MM.1S (cell line): ENCODE measurements at regions not wholly inside any gene's neighbourhood (a gene's known extent, or its start where the extent isn't known, plus 50 kb on each side); places are given as distances from the start of the nearest gene placed in this dataset.

Experiments used
- DNase-seq: peaks from one replicate; pipeline ENCODE4 v3.0.0-alpha.2; 2015
- H2AFZ ChIP-seq: fragments of 300-600 bp; sonication (generic); 2 replicates; pipeline ENCODE4 v1.6.0; 2016; ENCODE audit warnings: antibody characterized with exemption, low read length
- H3F3A ChIP-seq: fragments of 300-600 bp; sonication (generic); 2 replicates; pipeline ENCODE4 v1.6.1; 2016; ENCODE audit warnings: mild to moderate bottlenecking, antibody characterized with exemption, low read length, moderate library complexity, mixed read lengths; ENCODE audit not compliant: insufficient read depth
- H3K27ac ChIP-seq: fragments of 300-600 bp; sonication (generic); 2 replicates; pipeline ENCODE4 v1.5.1; 2016; ENCODE audit warnings: mild to moderate bottlenecking, low read length
- H3K27me3 ChIP-seq: fragments of 300-600 bp; sonication (generic); replicated peaks from 2 replicates; pipeline ENCODE4 v1.6.0; 2016; ENCODE audit warnings: low read length; ENCODE audit not compliant: insufficient read depth
- H3K36me3 ChIP-seq: fragments of 300-600 bp; sonication (generic); replicated peaks from 2 replicates; pipeline ENCODE4 v1.6.1; 2016; ENCODE audit warnings: mild to moderate bottlenecking, low read length, mixed read lengths; ENCODE audit not compliant: insufficient read depth
- H3K4me1 ChIP-seq: fragments of 300-600 bp; sonication (generic); 2 replicates; pipeline ENCODE4 v1.6.1; 2016; ENCODE audit warnings: low read length, mixed read lengths
- H3K4me2 ChIP-seq: fragments of 300-600 bp; sonication (generic); 2 replicates; pipeline ENCODE4 v1.6.0; 2016; ENCODE audit warnings: low read depth, low read length
- H3K4me3 ChIP-seq: fragments of 300-600 bp; sonication (generic); 2 replicates; pipeline ENCODE4 v1.5.1; 2016; ENCODE audit warnings: low read length, mixed read lengths
- H3K79me2 ChIP-seq: fragments of 300-600 bp; sonication (generic); 2 replicates; pipeline ENCODE4 v1.6.1; 2016; ENCODE audit warnings: mixed run types, low read length, mixed read lengths
- H3K9ac ChIP-seq: fragments of 300-600 bp; sonication (generic); 2 replicates; pipeline ENCODE4 v1.6.1; 2016; ENCODE audit warnings: low read length, mixed read lengths
- H3K9me2 ChIP-seq: fragments of 300-600 bp; sonication (generic); replicated peaks from 2 replicates; pipeline ENCODE4 v1.6.1; 2016; ENCODE audit warnings: mild to moderate bottlenecking, low read length, mixed read lengths; ENCODE audit not compliant: insufficient read depth
- H3K9me3 ChIP-seq: fragments of 300-600 bp; sonication (generic); replicated peaks from 2 replicates; pipeline ENCODE4 v1.6.1; 2016; ENCODE audit warnings: mild to moderate bottlenecking, low read length, mixed read lengths; ENCODE audit not compliant: insufficient read depth
- H4K20me1 ChIP-seq: fragments of 300-600 bp; sonication (generic); 2 replicates; pipeline ENCODE4 v1.6.1; 2016; ENCODE audit warnings: mild to moderate bottlenecking, low read length, moderate library complexity, mixed read lengths; ENCODE audit not compliant: insufficient read depth
- EZH2 ChIP-seq: fragments of 300-600 bp; sonication (generic); optimal IDR thresholded peaks from 2 replicates; pipeline ENCODE3; 2017; ENCODE audit warnings: low read depth, mild to moderate bottlenecking, antibody characterized with exemption, low read length, mixed read lengths
- EZH2phosphoT487 ChIP-seq: fragments of 300-600 bp; sonication (generic); IDR thresholded peaks from 2 replicates; pipeline ENCODE4 v1.6.1; 2018; ENCODE audit warnings: antibody characterized with exemption, low read length
- TF ChIP-seq, protein P1 (sequence below): fragments of 300-600 bp; sonication (generic); IDR thresholded peaks from 2 replicates; pipeline ENCODE4 v1.5.1; 2016; ENCODE audit warnings: antibody characterized with exemption, low read length, mixed read lengths

DNA sequence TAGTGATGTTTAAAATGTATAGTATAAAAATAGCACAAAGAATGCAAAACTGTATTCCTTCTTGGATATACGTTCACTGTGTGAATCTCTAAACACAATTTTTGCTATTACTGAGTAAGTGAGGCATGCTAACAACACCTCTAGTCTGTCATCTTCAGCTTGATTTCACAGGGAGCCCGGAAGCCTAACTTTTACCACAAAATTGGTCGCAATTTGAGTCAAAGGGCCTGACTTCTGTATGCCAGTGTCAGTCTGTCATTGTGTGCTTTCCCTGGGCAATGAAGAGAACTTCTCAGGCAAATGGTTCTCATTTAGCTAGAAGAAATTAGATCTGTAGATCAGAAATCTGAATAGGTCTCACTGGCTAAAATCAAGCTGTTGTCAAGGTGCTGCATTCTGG, 1059.5 kb downstream of the FAM181B start:
- peak; percentile 13 for DNase-seq
- no peaks in the 10 kb centered on the region for H3K79me2 ChIP-seq
- no peak overlapping the region for H3K4me2 ChIP-seq
- no peaks in the 10 kb centered on the region for H3F3A ChIP-seq
- H2AFZ ChIP-seq: no peak overlapping the region
- no peak overlapping the region for H3K9ac ChIP-seq
- TF ChIP-seq EZH2: no peak
- TF ChIP-seq, protein P1, sequence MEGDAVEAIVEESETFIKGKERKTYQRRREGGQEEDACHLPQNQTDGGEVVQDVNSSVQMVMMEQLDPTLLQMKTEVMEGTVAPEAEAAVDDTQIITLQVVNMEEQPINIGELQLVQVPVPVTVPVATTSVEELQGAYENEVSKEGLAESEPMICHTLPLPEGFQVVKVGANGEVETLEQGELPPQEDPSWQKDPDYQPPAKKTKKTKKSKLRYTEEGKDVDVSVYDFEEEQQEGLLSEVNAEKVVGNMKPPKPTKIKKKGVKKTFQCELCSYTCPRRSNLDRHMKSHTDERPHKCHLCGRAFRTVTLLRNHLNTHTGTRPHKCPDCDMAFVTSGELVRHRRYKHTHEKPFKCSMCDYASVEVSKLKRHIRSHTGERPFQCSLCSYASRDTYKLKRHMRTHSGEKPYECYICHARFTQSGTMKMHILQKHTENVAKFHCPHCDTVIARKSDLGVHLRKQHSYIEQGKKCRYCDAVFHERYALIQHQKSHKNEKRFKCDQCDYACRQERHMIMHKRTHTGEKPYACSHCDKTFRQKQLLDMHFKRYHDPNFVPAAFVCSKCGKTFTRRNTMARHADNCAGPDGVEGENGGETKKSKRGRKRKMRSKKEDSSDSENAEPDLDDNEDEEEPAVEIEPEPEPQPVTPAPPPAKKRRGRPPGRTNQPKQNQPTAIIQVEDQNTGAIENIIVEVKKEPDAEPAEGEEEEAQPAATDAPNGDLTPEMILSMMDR: no peak
- no peak for TF ChIP-seq EZH2phosphoT487
- H3K27me3 ChIP-seq: no peaks in the 10 kb centered on the region
- H3K9me2 ChIP-seq: no peaks in the 10 kb centered on the region
- no peaks in the 10 kb centered on the region for H3K36me3 ChIP-seq
- H3K4me1 ChIP-seq: peaks cover 5% of the 10 kb centered on the region; the same call in 1 of the 2 replicates
- H3K27ac ChIP-seq: no peak overlapping the region
- no peaks in the 10 kb centered on the region for H4K20me1 ChIP-seq
- H3K4me3 ChIP-seq: no peak overlapping the region
- H3K9me3 ChIP-seq: no peaks in the 10 kb centered on the region

DNA sequence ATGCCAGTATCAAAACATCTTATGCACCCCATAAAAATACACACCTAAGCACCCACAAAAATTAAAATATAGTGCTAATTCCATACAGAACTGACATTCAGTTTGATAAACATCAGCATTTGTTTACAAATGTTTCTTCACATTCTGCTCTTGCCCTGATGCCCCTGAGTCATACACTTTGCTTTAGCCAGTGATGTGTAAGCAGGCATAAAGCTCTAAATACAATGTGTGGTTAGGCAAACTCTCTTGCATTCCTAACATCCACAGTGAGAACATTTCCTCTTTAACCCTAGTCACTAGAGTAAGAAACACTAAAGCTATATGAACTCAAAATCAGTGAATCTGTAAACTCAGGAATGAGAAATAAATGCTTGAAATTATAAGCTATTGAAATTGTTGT, 1060.7 kb downstream of the FAM181B start:
- Histone ChIP-seq H3K9me2 (no peaks in the 10 kb centered on the region), H2AFZ (no peak overlapping the region), H3K4me2 (no peak overlapping the region), H3K36me3 (no peaks in the 10 kb centered on the region), H3K4me1 (peaks cover 5% of the 10 kb centered on the region; the same call in 1 of the 2 replicates), H3K27me3 (no peaks in the 10 kb centered on the region), H3K4me3 (no peak overlapping the region), H3K79me2 (no peaks in the 10 kb centered on the region), H3F3A (no peaks in the 10 kb centered on the region), H4K20me1 (no peaks in the 10 kb centered on the region), H3K9me3 (no peaks in the 10 kb centered on the region), H3K27ac (no peak overlapping the region), H3K9ac (no peak overlapping the region)
- TF ChIP-seq EZH2phosphoT487 (no peak), EZH2 (no peak)
- TF ChIP-seq, protein P1: no peak
- no peak for DNase-seq

DNA sequence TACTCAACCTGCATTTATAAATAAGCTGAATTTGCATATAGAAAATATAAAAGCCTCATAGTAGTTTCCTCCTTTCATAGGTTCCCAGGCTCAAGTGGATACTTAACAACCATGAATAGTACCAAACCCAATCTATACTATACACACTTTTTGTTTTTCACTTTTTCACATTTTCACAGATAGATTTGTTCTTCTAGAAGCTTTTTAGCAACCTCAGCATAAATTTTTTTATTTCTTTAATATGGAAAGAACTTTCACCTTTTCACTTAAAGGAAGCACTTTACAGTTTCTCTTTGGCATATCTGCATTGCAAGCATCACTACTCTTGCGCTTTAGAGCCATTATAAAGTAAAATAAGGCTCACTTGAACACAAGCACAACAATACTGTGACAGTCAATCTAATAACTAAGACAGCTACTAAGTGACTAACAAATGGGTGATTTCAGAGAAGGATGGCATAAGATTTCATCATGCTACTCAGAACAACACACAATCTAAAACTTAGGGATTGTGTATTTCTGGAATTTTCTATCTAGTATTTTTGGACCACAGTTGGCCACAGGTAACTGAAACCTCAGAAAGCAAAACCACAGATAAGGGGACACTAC, 1063.6 kb downstream of the FAM181B start:
- Histone ChIP-seq H3K9me3 (no peaks in the 10 kb centered on the region), H3K4me2 (no peak overlapping the region), H3K9ac (no peak overlapping the region), H3K27me3 (no peaks in the 10 kb centered on the region), H3K36me3 (no peaks in the 10 kb centered on the region), H3K79me2 (no peaks in the 10 kb centered on the region), H4K20me1 (no peaks in the 10 kb centered on the region), H3K27ac (no peak overlapping the region), H3K4me1 (peaks cover 5% of the 10 kb centered on the region; the same call in 1 of the 2 replicates), H3K9me2 (no peaks in the 10 kb centered on the region), H3K4me3 (no peak overlapping the region), H3F3A (no peaks in the 10 kb centered on the region), H2AFZ (no peak overlapping the region)
- DNase-seq: no peak
- no peak for TF ChIP-seq EZH2
- TF ChIP-seq, protein P1: no peak
